ENCODE measurements at regions not wholly inside any gene's neighbourhood (a gene's known extent, or its start where the extent isn't known, plus 50 kb on each side); places are given as distances from the start of the nearest gene placed in this dataset.

DNA sequence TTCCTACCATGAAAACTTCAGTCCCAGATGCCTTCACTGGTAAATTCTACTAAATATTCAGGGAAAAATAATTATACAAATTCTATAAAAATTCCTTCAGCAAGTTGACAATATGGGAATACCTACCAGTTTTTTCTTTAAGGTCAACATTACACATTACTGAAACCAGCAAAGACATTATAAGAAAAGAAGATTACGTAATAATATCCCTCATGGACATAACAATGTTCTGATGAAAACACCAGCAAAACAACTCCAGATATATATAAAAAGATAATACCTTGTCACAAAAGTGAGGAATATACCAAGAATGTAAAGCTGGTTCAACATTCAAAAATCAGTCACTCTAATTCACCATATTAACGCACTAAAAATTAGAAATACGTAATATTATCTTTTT is 507.9 kb downstream of the DMRTA1 start:
- no peak for TF ChIP-seq RCOR1 (IDR thresholded peaks at IDR 0.05; ENCODE audit: insufficient replicate concordance, low read length)
- TF ChIP-seq CEBPB (IDR thresholded peaks at IDR 0.05; ENCODE audit: low read depth, low read length) = peak; percentile 86
- dilution Hi-C loops (cut with HindIII; ENCODE audit: low sequenced_read_pairs, unreplicated experiment) (no loop called here), in situ Hi-C loops (cut with MboI; ENCODE audit: low sequenced_read_pairs) (no loop called here), intact Hi-C loops (cut with micrococcal nuclease) (no loop called here)
- CTCF ChIA-PET = no interaction called here
- H3K23ac ChIP-seq (ENCODE audit: low read depth, low read length) = no peak overlapping the region
- H2BK5ac ChIP-seq (ENCODE audit: low read depth, low read length, poor library complexity, severe bottlenecking) = no peak overlapping the region
- no peak overlapping the region for H3K18ac ChIP-seq (ENCODE audit: low read depth, low read length)
- no peak overlapping the region for H4K91ac ChIP-seq (ENCODE audit: insufficient read depth, low read depth, low read length)
- ATAC-seq (ENCODE audit: low read depth) = no peak
- H2BK120ac ChIP-seq (ENCODE audit: low read depth, low read length) = no peak overlapping the region
- no peak overlapping the region for H3K9ac ChIP-seq (ENCODE audit: low read depth, low read length)
- H3K36me3 ChIP-seq (ENCODE audit: control insufficient read depth, insufficient read depth, low read length) = no peaks in the 10 kb centered on the region
- no TSS peak for BruUV-seq (replicated peaks)
- no peaks in the 10 kb centered on the region for H3K27me3 ChIP-seq (ENCODE audit: control insufficient read depth, insufficient read depth, low read length)
- no peak overlapping the region for H3K14ac ChIP-seq (replicated peaks; ENCODE audit: low read depth, low read length)
- no peak overlapping the region for H3K27ac ChIP-seq (ENCODE audit: insufficient read depth, low read length)
- H4K5ac ChIP-seq (ENCODE audit: low read depth, low read length) = no peak overlapping the region
- H2BK20ac ChIP-seq (ENCODE audit: low read depth, low read length) = no peak overlapping the region
- no peak overlapping the region for H2AFZ ChIP-seq (replicated peaks; ENCODE audit: low read length, poor library complexity)
- H3K4me2 ChIP-seq (ENCODE audit: low read depth, low read length) = no peak overlapping the region
- POLR2A ChIA-PET (ENCODE audit: unreplicated experiment) = no interaction called here
- no peak overlapping the region for H2BK15ac ChIP-seq (ENCODE audit: low read depth, low read length)
- no peak for DNase-seq
- H3K56ac ChIP-seq (ENCODE audit: extremely low read depth, insufficient read depth, low read length) = no peak overlapping the region
- no peak overlapping the region for H2AK5ac ChIP-seq (ENCODE audit: low read depth, low read length)
- H3K79me1 ChIP-seq (ENCODE audit: low read depth in 1 of 2, low read length in 2 of 2) = no peaks in the 10 kb centered on the region
- 0 out of 2 replicates have a peak, but pooled peaks cover 1% of the 10 kb centered on the region for H3K9me3 ChIP-seq (ENCODE audit: control insufficient read depth, insufficient read depth, low read length)
- WGBS, 2 experiments (ENCODE audit: extremely low coverage in 2 of 2, insufficient read length in 1 of 2) = no CpG with 5 or more reads among the region's 3 CpGs
- no peaks in the 10 kb centered on the region for H4K20me1 ChIP-seq (ENCODE audit: insufficient read depth, low read length)
- no peak overlapping the region for H3K4me3 ChIP-seq (ENCODE audit: insufficient read depth, low read depth, low read length)
- no peaks in the 10 kb centered on the region for H3K9me1 ChIP-seq (ENCODE audit: insufficient read depth, low read length)
- no peaks in the 10 kb centered on the region for H3K4me1 ChIP-seq (ENCODE audit: control insufficient read depth, insufficient read depth, low read length)
- H4K8ac ChIP-seq (ENCODE audit: low read depth in 2 of 2, low read length in 2 of 2) = no peak overlapping the region
- no peak overlapping the region for H3K4ac ChIP-seq (ENCODE audit: low read depth, low read length)
- no peak overlapping the region for H2AK9ac ChIP-seq (replicated peaks; ENCODE audit: low read depth, low read length, poor library complexity)

Data from IMR-90 (cell line).